DOHH2 (cell line): ENCODE measurements at regions not wholly inside any gene's neighbourhood (a gene's known extent, or its start where the extent isn't known, plus 50 kb on each side); places are given as distances from the start of the nearest gene placed in this dataset.

Experiments
- H3F3A ChIP-seq: fragments of 200-600 bp; sonication (generic), shearing (Covaris generic); 2 replicates; pipeline ENCODE4 v1.6.0; 2016; ENCODE audit warnings: antibody characterized with exemption, mild to moderate bottlenecking; ENCODE audit not compliant: control insufficient read depth, insufficient read depth
- H3K27ac ChIP-seq: fragments of 200-600 bp; sonication (generic); 2 replicates; pipeline ENCODE4 v1.5.1; 2014; ENCODE audit warnings: low read depth, mild to moderate bottlenecking, low read length, moderate library complexity
- H3K27me3 ChIP-seq: fragments of 200-600 bp; sonication (generic); 2 replicates; pipeline ENCODE4 v1.6.1; 2014; ENCODE audit warnings: mild to moderate bottlenecking, low read length, mixed read lengths; ENCODE audit not compliant: control insufficient read depth
- H3K36me3 ChIP-seq: fragments of 200-600 bp; sonication (generic); 2 replicates; pipeline ENCODE4 v1.6.1; 2014; ENCODE audit warnings: mild to moderate bottlenecking, low read length, moderate library complexity, mixed read lengths; ENCODE audit not compliant: control insufficient read depth
- H3K4me1 ChIP-seq: fragments of 200-600 bp; sonication (generic); 2 replicates; pipeline ENCODE4 v1.6.1; 2014; ENCODE audit warnings: mild to moderate bottlenecking, low read length, mixed read lengths; ENCODE audit not compliant: control insufficient read depth
- H3K4me2 ChIP-seq: fragments of 200-600 bp; sonication (generic); 2 replicates; pipeline ENCODE4 v1.6.0; 2014; ENCODE audit warnings: mild to moderate bottlenecking, low read length, moderate library complexity
- H3K4me3 ChIP-seq: fragments of 200-600 bp; sonication (generic); 2 replicates; pipeline ENCODE4 v1.5.1; 2014; ENCODE audit warnings: mild to moderate bottlenecking, low read length, mixed read lengths
- H3K79me2 ChIP-seq: fragments of 200-600 bp; sonication (generic); 2 replicates; pipeline ENCODE4 v1.6.1; 2014; ENCODE audit warnings: mild to moderate bottlenecking, low read length, mixed read lengths; ENCODE audit not compliant: control insufficient read depth
- H3K9me2 ChIP-seq: fragments of 200-600 bp; sonication (generic); replicated peaks from 2 replicates; pipeline ENCODE4 v1.6.1; 2014; ENCODE audit warnings: mild to moderate bottlenecking, low read length, mixed read lengths; ENCODE audit not compliant: control insufficient read depth
- H3K9me3 ChIP-seq: fragments of 200-600 bp; sonication (generic); 2 replicates; pipeline ENCODE4 v1.6.1; 2014; ENCODE audit warnings: antibody characterized with exemption, low read length, mixed read lengths; ENCODE audit not compliant: control insufficient read depth, insufficient read depth
- H4K20me1 ChIP-seq: fragments of 200-600 bp; sonication (generic); 2 replicates; pipeline ENCODE4 v1.6.0; 2014; ENCODE audit warnings: low read depth, mild to moderate bottlenecking, antibody characterized with exemption, low read length, moderate library complexity; ENCODE audit not compliant: control insufficient read depth, insufficient read depth
- CTCF ChIP-seq: fragments of 200-600 bp; sonication (generic); IDR thresholded peaks from one replicate; pipeline ENCODE4 v1.5.1; 2014; ENCODE audit warnings: antibody characterized with exemption, mild to moderate bottlenecking, low read depth, low read length; ENCODE audit not compliant: poor library complexity, severe bottlenecking
- EZH2phosphoT487 ChIP-seq: fragments of 200-600 bp; sonication (generic); IDR thresholded peaks from 2 replicates; pipeline ENCODE4 v1.6.1; 2017; ENCODE audit warnings: borderline replicate concordance, mild to moderate bottlenecking, antibody characterized with exemption, low read length, moderate library complexity, mixed read lengths

- Histone ChIP-seq H4K20me1 (no peaks in the 10 kb centered on the region), H3K27ac (no peak overlapping the region), H3K4me3 (no peak overlapping the region), H3K4me1 (no peaks in the 10 kb centered on the region), H3K27me3 (no peaks in the 10 kb centered on the region), H3K9me2 (no peaks in the 10 kb centered on the region), H3K9me3 (no peaks in the 10 kb centered on the region), H3F3A (no peaks in the 10 kb centered on the region), H3K79me2 (no peaks in the 10 kb centered on the region), H3K4me2 (no peak overlapping the region), H3K36me3 (no peaks in the 10 kb centered on the region)
- TF ChIP-seq EZH2phosphoT487: no peak
Observed at GRCh38 chr10:78715435-78715834, 353.3 kb upstream of the ZMIZ1 start.

- H3K9me3 ChIP-seq: no peaks in the 10 kb centered on the region
- H4K20me1 ChIP-seq: no peaks in the 10 kb centered on the region
- no peaks in the 10 kb centered on the region for H3F3A ChIP-seq
- H3K4me3 ChIP-seq: no peak overlapping the region
- no peaks in the 10 kb centered on the region for H3K27me3 ChIP-seq
- no peak overlapping the region for H3K4me2 ChIP-seq
- no peak overlapping the region for H3K27ac ChIP-seq
- H3K79me2 ChIP-seq: no peaks in the 10 kb centered on the region
- TF ChIP-seq CTCF (no peak), EZH2phosphoT487 (no peak)
- H3K4me1 ChIP-seq: no peaks in the 10 kb centered on the region
- H3K9me2 ChIP-seq: no peaks in the 10 kb centered on the region
- H3K36me3 ChIP-seq: no peaks in the 10 kb centered on the region
Observed at GRCh38 chr10:78716043-78716660, 352.6 kb upstream of the ZMIZ1 start.

GRCh38 chr10:78717200-78717599 is 351.6 kb upstream of the ZMIZ1 start:
- TF ChIP-seq EZH2phosphoT487: no peak
- no peak for TF ChIP-seq CTCF
- no peaks in the 10 kb centered on the region for H3K79me2 ChIP-seq

GRCh38 chr10:78718032-78718572 is 350.7 kb upstream of the ZMIZ1 start:
- Histone ChIP-seq H3K4me2 (no peak overlapping the region), H3K4me1 (no peaks in the 10 kb centered on the region), H3K9me2 (no peaks in the 10 kb centered on the region), H3K27me3 (0 out of 2 replicates have a peak, but pooled peaks cover 3% of the 10 kb centered on the region), H3K27ac (no peak overlapping the region), H3K79me2 (no peaks in the 10 kb centered on the region), H4K20me1 (no peaks in the 10 kb centered on the region), H3F3A (no peaks in the 10 kb centered on the region), H3K4me3 (no peak overlapping the region), H3K9me3 (no peaks in the 10 kb centered on the region), H3K36me3 (no peaks in the 10 kb centered on the region)
- TF ChIP-seq EZH2phosphoT487 (no peak), CTCF (no peak)

More at GRCh38 chr10:78717200-78717599, 351.6 kb upstream of the ZMIZ1 start:
- 0 out of 2 replicates have a peak, but pooled peaks cover 2% of the 10 kb centered on the region for H3K27me3 ChIP-seq
- H3K4me2 ChIP-seq: no peak overlapping the region
- no peaks in the 10 kb centered on the region for H3K9me3 ChIP-seq
- no peaks in the 10 kb centered on the region for H3K36me3 ChIP-seq
- H4K20me1 ChIP-seq: no peaks in the 10 kb centered on the region
- no peak overlapping the region for H3K27ac ChIP-seq
- H3F3A ChIP-seq: no peaks in the 10 kb centered on the region
- H3K4me1 ChIP-seq: no peaks in the 10 kb centered on the region
- H3K9me2 ChIP-seq: no peaks in the 10 kb centered on the region
- H3K4me3 ChIP-seq: no peak overlapping the region
